ENCODE measurements at regions not wholly inside any gene's neighbourhood (a gene's known extent, or its start where the extent isn't known, plus 50 kb on each side); places are given as distances from the start of the nearest gene placed in this dataset.

- POLR2A ChIA-PET = no interaction called here
- TF ChIP-seq MYC (IDR thresholded peaks at IDR 0.05; ENCODE audit: low read depth, low read length) (no peak), MAX (IDR thresholded peaks at IDR 0.05; ENCODE audit: insufficient read depth, insufficient read length) (no peak), FOS (IDR thresholded peaks at IDR 0.05; ENCODE audit: borderline replicate concordance, insufficient read depth, low read length) (no peak), POLR2AphosphoS5 (IDR thresholded peaks at IDR 0.05; ENCODE audit: insufficient read depth, low read depth, low read length) (no peak), CTCF (IDR thresholded peaks at IDR 0.05; ENCODE audit: extremely low read depth in 1 of 2, insufficient read depth in 1 of 2, low read depth in 1 of 2, low read length in 2 of 2) (no peak), EZH2 (IDR thresholded peaks at IDR 0.05; ENCODE audit: borderline replicate concordance, low read depth, low read length, severe bottlenecking) (no peak), JUN (IDR thresholded peaks at IDR 0.05; ENCODE audit: borderline replicate concordance, insufficient read depth, insufficient read length, low read depth) (no peak), POLR2A (IDR thresholded peaks at IDR 0.05; ENCODE audit: low read depth, low read length) (no peak), GATA2 (IDR thresholded peaks at IDR 0.05; ENCODE audit: insufficient read depth, insufficient read length, low read depth, low read length) (no peak)
Measured at GRCh38 chr14:44370727-44371126, 136.4 kb downstream of the FSCB start.

More at GRCh38 chr14:44370727-44371126, 136.4 kb downstream of the FSCB start:
- H4K20me1 ChIP-seq (replicated peaks; ENCODE audit: control insufficient read depth, extremely low read depth, insufficient read depth, low read length) = no peaks in the 10 kb centered on the region
- no peaks in the 10 kb centered on the region for H3K36me3 ChIP-seq (ENCODE audit: control insufficient read depth in 2 of 2, extremely low read depth in 1 of 2, insufficient read depth in 2 of 2, low read length in 2 of 2)
- BruUV-seq (replicated peaks) = no TSS peak
- H3K4me1 ChIP-seq (ENCODE audit: control insufficient read depth, extremely low read depth, insufficient read depth, low read length) = no peaks in the 10 kb centered on the region
- FAIRE-seq (no peak), DNase-seq (ENCODE audit: low read depth, low spot score) (no peak)
- no peak overlapping the region for H3K27ac ChIP-seq (ENCODE audit: insufficient read depth, low read depth, low read length)
- H2AFZ ChIP-seq (ENCODE audit: low read depth, low read length) = no peak overlapping the region
- H3K79me2 ChIP-seq (ENCODE audit: control insufficient read depth, insufficient read depth, low read length) = no peaks in the 10 kb centered on the region
- dilution Hi-C loops (cut with MboI; ENCODE audit: extremely low pct_ligation_motif_present, low sequenced_read_pairs) (no loop called here), intact Hi-C loops (cut with micrococcal nuclease) (no loop called here)
- no peaks in the 10 kb centered on the region for H3K9me1 ChIP-seq (replicated peaks; ENCODE audit: control insufficient read depth, extremely low read depth, insufficient read depth, low read length)
- no peaks in the 10 kb centered on the region for H3K27me3 ChIP-seq (ENCODE audit: control insufficient read depth in 2 of 2, insufficient read depth in 2 of 2, low read length in 2 of 2)
- CTCF ChIA-PET = no interaction called here
- no peaks in the 10 kb centered on the region for H3K9me3 ChIP-seq (replicated peaks; ENCODE audit: control insufficient read depth, insufficient read depth, low read length)
- no peak overlapping the region for H3K9ac ChIP-seq (replicated peaks; ENCODE audit: extremely low read depth, insufficient read depth, low read length)
- no peak overlapping the region for H3K4me2 ChIP-seq (ENCODE audit: insufficient read depth, low read length)
- H3K4me3 ChIP-seq (replicated peaks in 1 of 3; ENCODE audit: insufficient read depth in 1 of 3, low read depth in 1 of 3, low read length in 3 of 3) = no peak overlapping the region

Measured in endothelial cell of umbilical vein (primary cell).